HepG2 (cell line): ENCODE measurements at regions not wholly inside any gene's neighbourhood (a gene's known extent, or its start where the extent isn't known, plus 50 kb on each side); places are given as distances from the start of the nearest gene placed in this dataset.

Source experiments
- ATAC-seq: fragments of 200-7000 bp; cut with Tn5 transposase; 3 replicates; pipeline ENCODE4 v1.9.1; 2020; ENCODE audit warnings: mild to moderate bottlenecking, moderate library complexity
- BruUV-seq: library from RNA; stranded (reverse); fragments of 400-500 nt; replicated peaks from 2 replicates; lab custom pipeline; 2021; lab: Mats Ljungman, UMichigan
- CTCF ChIA-PET: fragments of 300-600 bp; formaldehyde crosslinking; extraction: SDS; loops from one replicate; lab custom pipeline; 2021; ENCODE audit warnings: low total read pairs, inconsistent platforms, low intra/inter-chr PET ratio; lab: Yijun Ruan, JAX
- POLR2A ChIA-PET: fragments of 350-600 bp; sonication (Branson Sonifier 250); formaldehyde crosslinking; loops from one replicate; lab custom pipeline; 2020; ENCODE audit warnings: antibody characterized with exemption, inconsistent platforms; lab: Yijun Ruan, JAX
- DNase-seq: peaks from one replicate; pipeline ENCODE4 v3.0.0-alpha.2; 2015; ENCODE audit warnings: low spot score
- FAIRE-seq: peaks from 3 replicates; lab custom pipeline; 2011; peaks lifted over from hg19 to GRCh38; lab: Jason Lieb, UNC
- H2AFZ ChIP-seq: one replicate; pipeline ENCODE4 v1.6.1; 2011; ENCODE audit warnings: low read length, inconsistent platforms
- H3K27ac ChIP-seq: fragments of 300-600 bp; 3 replicates; pipeline ENCODE4 v1.8.0; 2011; ENCODE audit warnings: mixed run types, mild to moderate bottlenecking, mixed read lengths, low read length, inconsistent platforms; ENCODE audit not compliant: insufficient read depth; ENCODE audit errors: extremely low read length
- H3K27me3 ChIP-seq, 2 experiments: fragments of 200-600 bp in 1 of 2; 2 replicates in 1 of 2; 3 replicates in 1 of 2; pipeline versions ENCODE4 v1.6.0 to v1.8.0; 2011; ENCODE audit warnings: low read length in 2 of 2, mild to moderate bottlenecking in 2 of 2, moderate library complexity in 2 of 2, inconsistent platforms in 1 of 2; ENCODE audit not compliant: insufficient read depth in 2 of 2, control insufficient read depth in 1 of 2
- H3K36me3 ChIP-seq, 2 experiments: fragments of 200-600 bp in 1 of 2; replicated peaks in 1 of 2; 2 replicates in 1 of 2; 3 replicates in 1 of 2; pipeline versions ENCODE4 v1.5.1 to v1.8.0; 2011; ENCODE audit warnings: low read length in 2 of 2, inconsistent platforms in 1 of 2; ENCODE audit not compliant: insufficient read depth in 2 of 2, control insufficient read depth in 1 of 2
- H3K4me1 ChIP-seq: 2 replicates; pipeline ENCODE4 v1.5.1; 2012; ENCODE audit warnings: low read length, inconsistent platforms; ENCODE audit not compliant: insufficient read depth
- H3K4me2 ChIP-seq: 2 replicates; pipeline ENCODE4 v1.6.0; 2011; ENCODE audit warnings: low read depth, low read length, inconsistent platforms
- H3K4me3 ChIP-seq, 3 experiments: fragments of 200-600 bp in 1 of 3; sonication (generic), shearing (Covaris generic) in 1 of 3; replicated peaks in 1 of 3; 2 replicates each; pipeline ENCODE4 v1.5.1; 2011 to 2016; ENCODE audit warnings: low read length in 3 of 3, inconsistent platforms in 2 of 3, low read depth in 2 of 3, mild to moderate bottlenecking in 2 of 3, control low read depth in 1 of 3, mixed read lengths in 1 of 3; ENCODE audit not compliant: insufficient read depth in 1 of 3
- H3K79me2 ChIP-seq: one replicate; pipeline ENCODE4 v1.6.1; 2011; ENCODE audit warnings: low read length, inconsistent platforms; ENCODE audit not compliant: insufficient read depth
- H3K9ac ChIP-seq: 2 replicates; pipeline ENCODE4 v1.6.0; 2011; ENCODE audit warnings: mild to moderate bottlenecking, low read depth, low read length, inconsistent platforms; ENCODE audit not compliant: insufficient read depth
- H3K9me3 ChIP-seq: 2 replicates; pipeline ENCODE4 v1.5.1; 2012; ENCODE audit warnings: mild to moderate bottlenecking, low read length
- H4K20me1 ChIP-seq: 2 replicates; pipeline ENCODE4 v1.6.0; 2011; ENCODE audit warnings: inconsistent platforms, mild to moderate bottlenecking, low read length, moderate library complexity; ENCODE audit not compliant: insufficient read depth
- ETV6 ChIP-seq: sonication (generic); formaldehyde crosslinking; conservative IDR thresholded peaks from 2 replicates; pipeline ENCODE4 v1.4.0; 2020; ENCODE audit warnings: missing genetic modification reagents
- PAXIP1 ChIP-seq: sonication (generic); formaldehyde crosslinking; conservative IDR thresholded peaks from 2 replicates; pipeline ENCODE4 v1.4.0; 2020; ENCODE audit warnings: mild to moderate bottlenecking, missing genetic modification reagents, moderate library complexity
- ZBTB8A ChIP-seq: sonication (generic); formaldehyde crosslinking; IDR thresholded peaks from 2 replicates; pipeline ENCODE4 v1.4.0; 2020; ENCODE audit warnings: mild to moderate bottlenecking, low read depth, missing genetic modification reagents, borderline replicate concordance
- ZNF207 ChIP-seq: fragments of 450-650 bp; IDR thresholded peaks from 2 replicates; pipeline ENCODE4 v1.6.1; 2016; ENCODE audit warnings: antibody characterized with exemption, borderline replicate concordance
- WGBS: methylation state at CpG from one replicate; pipeline ENCODE4 v1.1.6; 2017; ENCODE audit warnings: low lambda C conversion rate; 5-methylcytosine and 5-hydroxymethylcytosine counted together
- in situ Hi-C: cut with HindIII; loops from 2 replicates; pipeline ENCODE4 v1.10.0; 2017; ENCODE audit warnings: low pct_unique_long_range_greater_than_20kb; ENCODE audit not compliant: extremely low pct_ligation_motif_present
- intact Hi-C: fragments of 100-400 bp; cut with micrococcal nuclease; formaldehyde crosslinking; loops from one replicate; pipeline ENCODE4 v1.10.0; 2022; ENCODE audit not compliant: unreplicated experiment

- no peak for TF ChIP-seq PAXIP1 (CRISPR knock-in tag)
- no peak for TF ChIP-seq ETV6 (CRISPR knock-in tag)
- no peak for TF ChIP-seq ZBTB8A
Observed at GRCh38 chr1:157310401-157310800, 172.2 kb upstream of the ETV3 start (continued).

DNA sequence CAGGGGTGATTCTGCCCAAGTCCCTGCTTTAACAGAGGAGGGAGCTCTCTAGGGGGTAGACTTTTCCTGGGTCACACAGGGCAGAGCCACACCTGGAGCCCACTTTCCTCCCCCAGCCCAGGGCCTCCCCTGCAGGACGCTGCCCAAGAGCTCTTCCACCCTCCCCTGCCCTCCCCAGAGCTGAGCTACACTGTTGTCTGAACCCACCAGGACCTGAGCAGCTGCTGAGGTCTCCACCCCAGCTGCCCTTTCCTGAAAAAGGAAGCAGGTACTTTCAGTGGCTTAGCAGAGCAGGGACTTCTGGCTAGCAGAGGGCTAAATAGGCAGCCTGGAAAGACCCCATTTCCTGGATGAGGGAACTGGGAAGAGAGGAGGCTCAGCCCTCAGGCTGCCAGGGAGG lies 169.3 kb upstream of the ETV3 start:
- no peak overlapping the region for H2AFZ ChIP-seq

More for the DNA sequence above, 169.3 kb upstream of the ETV3 start:
- FAIRE-seq (no peak), DNase-seq (no peak), ATAC-seq (no peak)
- intact Hi-C loops, result no loop called here
- WGBS, result no CpG with 5 or more reads among the region's 1 CpG
- Histone ChIP-seq H3K27ac (no peak overlapping the region), H3K4me2 (no peak overlapping the region), H4K20me1 (no peaks in the 10 kb centered on the region), H3K36me3 (no peaks in the 10 kb centered on the region), H3K79me2 (no peaks in the 10 kb centered on the region), H3K9me3 (no peaks in the 10 kb centered on the region), H3K4me1 (peaks cover 4% of the 10 kb centered on the region; the same call in 1 of the 2 replicates), H3K4me3 (no peak overlapping the region), H3K9ac (no peak overlapping the region), H3K27me3 (peaks cover 0 to 2% of the 10 kb centered on the region in 2 experiments; a peak in 1 of 5 replicates)
- ChIA-PET CTCF (no interaction called here), POLR2A (no interaction called here)
- in situ Hi-C loops, result loop anchor here (5.0 kb wide), 1 partner anchor 115 kb away; no protein-coding TSS in a partner anchor
- no peak for TF ChIP-seq ZNF207
- no TSS peak for BruUV-seq
